Fibroblast of mammary gland (primary cell): ENCODE measurements at regions not wholly inside any gene's neighbourhood (a gene's known extent, or its start where the extent isn't known, plus 50 kb on each side); places are given as distances from the start of the nearest gene placed in this dataset.
A peak's percentile ranks its signal among the peaks of the same experiment; 100 is the strongest.

Experiments used
- DNase-seq: peaks from one replicate; pipeline ENCODE4 v3.0.0-alpha.2; 2010; ENCODE audit warnings: low read depth
- H3K4me3 ChIP-seq: 2 replicates; pipeline ENCODE4 v1.5.1; 2011; ENCODE audit warnings: low read depth, mild to moderate bottlenecking, low read length, moderate library complexity; ENCODE audit not compliant: control insufficient read depth
- CTCF ChIP-seq: conservative IDR thresholded peaks from 2 replicates; pipeline ENCODE4 v1.5.1; 2011; ENCODE audit warnings: low read depth, low read length, inconsistent platforms; ENCODE audit not compliant: control insufficient read depth, insufficient read depth

GRCh38 chr6:34615574-34616226, 59.6 kb upstream of the SPDEF start:
- no peak for TF ChIP-seq CTCF
- DNase-seq = no peak
- no peak overlapping the region for H3K4me3 ChIP-seq

GRCh38 chr6:34610819-34611477, 54.8 kb upstream of the SPDEF start:
- DNase-seq = peak; percentile 89
- no peak for TF ChIP-seq CTCF

GRCh38 chr6:34608321-34609091, 52.4 kb upstream of the SPDEF start:
- peak; percentile 24 for DNase-seq
- no peak for TF ChIP-seq CTCF
- H3K4me3 ChIP-seq = no peak overlapping the region

More at GRCh38 chr6:34610819-34611477, 54.8 kb upstream of the SPDEF start:
- H3K4me3 ChIP-seq = no peak overlapping the region

GRCh38 chr6:34606477-34607265, 50.5 kb upstream of the SPDEF start:
- no peak for DNase-seq
- TF ChIP-seq CTCF = no peak
- no peak overlapping the region for H3K4me3 ChIP-seq
